ENCODE measurements at regions not wholly inside any gene's neighbourhood (a gene's known extent, or its start where the extent isn't known, plus 50 kb on each side); places are given as distances from the start of the nearest gene placed in this dataset.

GRCh38 chr4:102440498-102440897 lies 60.7 kb upstream of the NFKB1 start:
- no peak for DNase-seq (ENCODE audit: low spot score)

- no peak for DNase-seq (ENCODE audit: low spot score)
Measured at GRCh38 chr4:102441978-102442911, 58.9 kb upstream of the NFKB1 start.

GRCh38 chr4:102444752-102445151 lies 56.4 kb upstream of the NFKB1 start:
- DNase-seq (ENCODE audit: low spot score), result no peak

- no peak for DNase-seq (ENCODE audit: low spot score)
Measured at GRCh38 chr4:102445213-102445612, 55.9 kb upstream of the NFKB1 start.

- DNase-seq (ENCODE audit: low spot score), result no peak
Measured at GRCh38 chr4:102447413-102447812, 53.7 kb upstream of the NFKB1 start.

GRCh38 chr4:102449751-102450352 lies 51.3 kb upstream of the NFKB1 start:
- DNase-seq (ENCODE audit: low spot score), result peak; percentile 83

- DNase-seq (ENCODE audit: low spot score), result no peak
Measured at GRCh38 chr4:102451266-102451665, 49.9 kb upstream of the NFKB1 start.

Data from NAMALWA (cell line).